ENCODE measurements at regions not wholly inside any gene's neighbourhood (a gene's known extent, or its start where the extent isn't known, plus 50 kb on each side); places are given as distances from the start of the nearest gene placed in this dataset.
"Not testable (repeated sequence)": the region's sequence is repeated elsewhere in the genome, so short reads cannot be mapped to it uniquely, and the experiment has no call there.

DNA sequence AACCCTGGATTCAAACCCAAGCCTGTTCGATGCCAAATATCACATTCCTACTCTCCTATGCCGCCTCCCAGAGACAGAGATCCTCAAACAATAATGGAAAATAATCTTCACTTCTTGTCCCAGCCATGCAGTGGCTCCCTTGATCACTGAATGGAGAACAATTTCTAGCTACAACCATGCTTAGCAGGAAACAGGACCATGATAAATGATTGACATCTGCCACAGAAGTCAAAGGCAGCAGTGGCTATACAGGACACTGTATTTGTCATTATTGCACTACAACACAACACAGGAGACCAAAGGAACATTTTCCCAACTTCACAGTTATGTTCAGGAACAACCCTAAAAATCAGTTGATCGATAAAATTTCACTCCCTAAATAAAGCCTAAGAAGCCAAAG, 243.3 kb upstream of the SLC7A11 start:
- no peak for DNase-seq (ENCODE audit: extremely low read depth, low read depth)

DNA sequence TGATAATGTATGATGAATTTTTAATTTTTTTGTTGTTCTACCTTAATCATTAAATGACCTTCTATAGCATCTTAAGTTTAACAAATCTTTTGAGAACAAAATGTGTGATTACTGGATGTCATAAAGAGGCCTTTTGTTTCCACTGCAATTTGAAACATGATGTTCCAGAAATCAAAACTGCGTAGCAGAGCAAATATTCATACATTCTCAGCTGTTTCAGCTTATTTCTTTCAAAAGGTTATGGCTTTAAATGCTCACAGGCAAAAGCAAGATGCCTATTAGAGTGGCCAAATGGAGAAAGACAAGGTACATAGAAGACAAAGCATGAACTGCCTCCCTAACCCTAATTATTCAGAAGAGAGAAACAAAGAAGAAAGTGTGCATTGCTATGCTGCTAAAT, 233.0 kb upstream of the SLC7A11 start:
- DNase-seq (ENCODE audit: extremely low read depth, low read depth) = no peak

- DNase-seq (ENCODE audit: extremely low read depth, low read depth) = no peak
These were observed 231.2 kb upstream of the SLC7A11 start for GRCh38 chr4:138473339-138473738.

- DNase-seq (ENCODE audit: extremely low read depth, low read depth) = no peak
These were observed 218.6 kb upstream of the SLC7A11 start for GRCh38 chr4:138460477-138461414.

DNA sequence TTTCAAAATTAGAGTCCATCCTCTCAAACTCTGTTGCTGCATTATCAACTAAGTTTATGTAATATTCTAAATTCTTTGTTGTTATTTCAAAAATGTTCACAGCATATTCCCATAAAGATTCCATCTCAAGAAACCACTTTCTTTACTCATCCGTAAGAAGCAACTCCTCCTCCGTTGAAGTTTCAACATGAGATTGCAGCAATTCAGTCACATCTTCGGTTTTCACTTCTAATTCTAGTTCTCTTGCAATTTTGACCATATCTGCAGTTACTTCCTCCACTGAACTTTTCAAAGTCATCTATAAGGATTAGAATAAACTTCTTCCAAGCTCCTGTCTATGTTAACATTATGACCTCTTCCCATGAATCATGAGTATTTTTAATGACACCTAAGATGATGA, 216.6 kb upstream of the SLC7A11 start:
- DNase-seq (ENCODE audit: extremely low read depth, low read depth) = no peak

DNA sequence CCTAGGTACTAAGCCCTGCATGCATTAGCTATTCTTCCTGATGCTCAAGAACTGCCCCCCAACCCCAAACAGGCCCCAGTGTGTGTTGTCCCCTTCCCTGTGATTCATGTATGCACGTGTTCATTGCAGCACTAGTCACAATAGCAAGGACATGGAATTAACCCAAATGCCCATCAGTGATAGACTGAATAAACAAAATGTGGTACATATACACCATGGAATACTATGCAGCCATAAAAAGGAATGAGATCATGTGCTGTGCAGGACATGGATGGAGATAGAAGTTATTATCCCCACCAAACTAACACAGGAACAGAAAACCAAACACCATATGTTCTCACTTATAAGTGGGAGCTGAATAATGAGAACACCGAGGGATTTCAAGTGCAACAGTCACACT, 214.2 kb upstream of the SLC7A11 start:
- not testable (repeated sequence) for DNase-seq (ENCODE audit: extremely low read depth, low read depth)

DNA sequence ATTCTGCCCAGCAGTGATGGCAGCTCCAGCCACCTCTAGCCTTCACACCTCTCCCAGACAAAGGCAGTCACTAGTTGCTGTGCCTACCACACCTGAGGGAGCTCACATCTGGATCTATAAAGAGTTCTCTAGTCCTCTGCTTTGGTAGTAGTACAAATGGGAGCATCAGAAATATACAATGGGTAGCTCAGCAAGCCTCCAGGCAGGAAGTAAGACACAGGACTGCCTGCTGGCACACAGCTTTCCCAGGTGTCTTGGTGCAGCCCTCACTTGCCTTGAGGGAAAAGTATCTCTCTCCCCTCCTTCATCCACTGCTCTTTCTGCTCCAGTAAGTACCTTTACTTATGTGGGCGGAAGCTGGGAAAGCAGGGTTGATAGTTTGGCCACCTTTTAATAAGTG, 212.9 kb upstream of the SLC7A11 start:
- DNase-seq (ENCODE audit: extremely low read depth, low read depth) = no peak

- DNase-seq (ENCODE audit: extremely low read depth, low read depth) = no peak
These were observed 210.7 kb upstream of the SLC7A11 start for GRCh38 chr4:138452826-138453225.

DNA sequence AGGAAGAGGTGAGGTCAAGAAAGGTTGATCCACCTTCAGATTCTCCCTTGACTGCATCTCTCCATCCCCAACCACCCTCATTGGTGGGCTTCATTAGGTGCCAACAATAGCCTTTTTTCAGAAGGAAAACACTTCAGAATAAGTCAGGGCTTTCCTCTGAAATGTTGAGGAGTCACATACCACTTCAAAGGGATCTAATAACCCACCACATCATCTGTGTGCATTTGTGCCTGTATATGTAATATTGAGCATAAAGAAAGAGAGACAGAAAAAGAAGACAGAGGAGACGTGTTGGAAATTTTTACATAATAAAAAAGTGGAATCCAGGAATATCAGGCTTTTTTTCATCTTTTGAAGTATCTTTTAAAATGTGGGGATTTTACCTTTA, 209.1 kb upstream of the SLC7A11 start:
- no peak for DNase-seq (ENCODE audit: extremely low read depth, low read depth)

DNA sequence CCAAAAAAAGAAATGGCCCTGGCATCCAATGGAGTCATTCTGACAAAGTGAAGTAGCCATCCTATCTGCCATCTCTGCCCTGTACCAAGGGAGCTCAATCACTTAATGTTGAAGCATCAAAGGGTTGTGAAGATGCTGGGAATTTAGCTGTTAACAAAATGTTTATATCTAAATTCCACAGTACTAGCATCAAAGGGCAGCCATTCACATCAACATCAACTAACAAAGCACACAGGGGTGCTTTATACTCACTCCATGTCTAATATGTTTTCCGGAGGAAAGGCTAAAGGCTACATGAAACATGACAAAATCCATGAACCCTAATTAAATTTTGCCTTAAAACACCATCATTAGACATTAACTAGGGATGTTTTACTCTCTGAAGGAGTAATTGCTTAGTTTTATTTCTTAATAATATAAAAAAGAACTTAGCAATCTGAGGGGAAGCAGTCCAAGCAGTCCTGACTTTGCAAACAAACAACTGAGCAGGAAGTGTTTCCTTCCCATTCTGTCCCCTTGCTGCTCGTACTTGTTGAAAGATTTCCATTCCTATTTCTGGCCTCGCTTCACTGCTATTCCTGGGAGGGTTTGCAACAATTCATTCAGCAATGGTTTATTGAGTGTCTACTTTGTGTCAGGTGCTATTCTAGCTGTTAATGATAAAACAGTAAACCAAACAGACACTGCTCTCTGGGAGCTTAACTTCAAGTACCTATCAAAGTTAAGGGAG, 208.6 kb upstream of the SLC7A11 start:
- no peak for DNase-seq (ENCODE audit: extremely low read depth, low read depth)

DNA sequence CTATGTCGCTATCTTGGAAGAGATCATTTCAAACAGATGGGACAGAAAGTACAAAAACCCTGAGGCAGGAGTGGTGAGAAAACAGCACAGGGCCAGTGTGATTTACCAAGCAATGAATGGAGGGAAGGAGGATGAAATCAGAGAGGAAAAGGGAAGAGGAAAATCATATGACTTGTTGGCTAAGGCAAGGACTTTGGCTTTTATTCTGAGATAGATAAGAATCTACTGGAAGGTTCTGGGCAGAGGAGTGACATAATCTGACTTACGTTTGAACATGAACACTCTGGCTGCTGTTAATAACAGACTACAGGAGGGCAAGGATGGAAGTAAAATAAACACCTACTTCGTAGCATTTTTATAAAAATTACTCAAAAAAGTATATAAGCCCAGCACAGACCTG, 207.8 kb upstream of the SLC7A11 start:
- DNase-seq (ENCODE audit: extremely low read depth, low read depth) = no peak

DNA sequence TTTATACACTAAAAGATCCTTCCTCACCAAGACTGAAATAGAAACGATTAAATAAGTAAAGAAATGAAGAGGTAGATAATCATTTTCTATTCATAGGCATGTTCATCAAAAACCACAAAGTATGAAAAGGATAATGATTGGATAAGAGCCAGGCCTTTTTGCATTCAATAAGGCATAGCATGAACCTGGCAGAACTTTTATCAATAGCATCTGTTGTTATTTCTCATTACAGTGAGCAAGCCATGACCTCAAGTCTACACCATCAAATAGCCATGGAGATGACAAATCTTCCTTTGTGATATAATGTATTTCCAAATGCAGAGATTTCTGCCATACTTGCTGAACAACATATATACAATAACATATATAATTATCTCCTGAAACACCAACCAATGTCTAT, 206.0 kb upstream of the SLC7A11 start:
- no peak for DNase-seq (ENCODE audit: extremely low read depth, low read depth)

DNA sequence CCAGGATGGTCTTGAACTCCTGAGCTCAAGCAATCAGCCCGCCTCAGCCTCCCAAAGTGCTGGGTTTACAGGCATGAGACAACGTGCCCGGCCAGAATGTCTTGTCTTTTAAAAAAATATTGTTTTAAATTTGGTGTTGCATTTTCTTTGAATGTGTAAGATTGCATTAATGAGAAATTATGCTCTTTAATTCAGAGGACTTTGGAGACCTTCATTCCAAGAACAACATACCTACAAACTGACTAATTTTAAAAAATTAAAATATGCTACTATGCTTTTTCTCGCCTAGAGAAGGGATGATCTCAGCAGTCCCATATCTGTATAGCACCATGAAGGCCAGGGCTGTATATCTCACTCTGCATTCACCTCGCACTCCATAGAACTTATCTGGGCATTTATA, 204.3 kb upstream of the SLC7A11 start:
- DNase-seq (ENCODE audit: extremely low read depth, low read depth) = no peak

DNA sequence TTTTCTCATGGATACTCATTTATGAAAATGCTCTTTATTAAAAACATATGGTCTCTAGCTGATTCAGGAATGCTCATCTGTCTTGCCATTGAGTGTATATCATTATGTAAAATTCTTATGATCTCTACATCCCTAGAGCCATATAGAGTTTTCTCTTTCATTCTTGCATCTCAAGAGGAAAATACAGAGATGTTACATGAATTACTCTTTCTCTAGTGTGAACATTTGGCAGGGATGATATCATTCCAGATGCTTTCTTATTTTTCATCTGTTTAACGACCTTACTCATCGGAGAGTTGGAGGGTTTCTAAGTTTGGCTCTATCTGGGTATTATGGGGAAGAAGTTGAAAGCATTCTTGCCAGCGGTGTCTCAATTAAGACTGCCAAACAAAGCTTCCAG, 202.9 kb upstream of the SLC7A11 start:
- no peak for DNase-seq (ENCODE audit: extremely low read depth, low read depth)

GRCh38 chr4:138444260-138444659, 202.1 kb upstream of the SLC7A11 start:
- DNase-seq (ENCODE audit: extremely low read depth, low read depth) = no peak

DNA sequence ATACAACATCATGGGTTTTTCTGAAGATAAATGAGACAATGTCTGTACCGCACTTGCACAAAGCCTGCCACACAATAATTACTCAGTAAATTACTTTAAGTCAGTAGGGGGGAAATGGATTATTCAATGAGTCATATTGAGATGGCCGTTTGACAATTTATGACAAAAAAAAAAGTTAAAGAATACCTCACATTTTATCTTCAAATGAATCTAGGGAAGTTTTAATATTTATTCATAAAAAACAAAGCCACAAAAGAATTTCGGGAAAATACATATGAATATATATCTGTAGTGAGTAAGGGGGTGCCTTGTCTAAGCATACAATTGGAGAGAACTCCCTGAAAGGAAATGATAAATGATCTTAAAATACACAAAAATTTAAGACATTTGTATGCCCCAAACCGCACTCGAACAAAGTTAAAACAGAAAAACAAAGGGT, 197.0 kb upstream of the SLC7A11 start:
- no peak for DNase-seq (ENCODE audit: extremely low read depth, low read depth)

DNA sequence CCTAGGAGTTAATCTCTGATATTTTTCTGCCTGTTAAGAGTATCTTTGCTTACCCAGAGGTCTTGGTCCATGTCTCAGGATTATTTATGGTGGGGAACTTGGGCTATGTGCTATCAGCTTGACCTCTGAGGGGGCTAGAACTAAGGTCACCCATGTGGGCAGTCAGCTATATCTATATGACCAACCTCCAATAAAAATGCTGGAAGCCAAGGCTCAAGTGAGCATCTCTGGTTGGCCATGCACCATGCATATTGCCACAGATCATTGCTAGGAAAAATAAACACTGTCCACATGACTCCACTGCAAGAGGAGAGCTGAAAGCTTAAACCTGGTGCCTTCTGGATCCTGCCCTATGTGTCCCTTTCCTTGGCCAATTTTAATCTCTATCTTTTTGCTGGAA, 196.5 kb upstream of the SLC7A11 start:
- DNase-seq (ENCODE audit: extremely low read depth, low read depth) = no peak

GRCh38 chr4:138437263-138437851, 195.2 kb upstream of the SLC7A11 start:
- DNase-seq (ENCODE audit: extremely low read depth, low read depth) = no peak

GRCh38 chr4:138435733-138436132, 193.6 kb upstream of the SLC7A11 start:
- DNase-seq (ENCODE audit: extremely low read depth, low read depth) = not testable (repeated sequence)

GRCh38 chr4:138435046-138435445, 192.9 kb upstream of the SLC7A11 start:
- not testable (repeated sequence) for DNase-seq (ENCODE audit: extremely low read depth, low read depth)

- DNase-seq (ENCODE audit: extremely low read depth, low read depth) = no peak
These were observed 186.5 kb upstream of the SLC7A11 start for GRCh38 chr4:138428611-138429010.

GRCh38 chr4:138426786-138427185, 184.6 kb upstream of the SLC7A11 start:
- DNase-seq (ENCODE audit: extremely low read depth, low read depth) = no peak
